A549 (cell line): ENCODE measurements at regions not wholly inside any gene's neighbourhood (a gene's known extent, or its start where the extent isn't known, plus 50 kb on each side); places are given as distances from the start of the nearest gene placed in this dataset.

Source experiments
- ATAC-seq, 2 experiments: fragments of 200-7000 bp in 1 of 2; fragments of >200 bp in 1 of 2; cut with Nextera tagmentation in 1 of 2; cut with Tn5 transposase in 1 of 2; 3 replicates each; pipeline versions ENCODE4 v1.8.0 to v1.9.1; 2018 to 2020; ENCODE audit warnings: mild to moderate bottlenecking in 1 of 2, moderate library complexity in 1 of 2
- CTCF ChIA-PET: fragments of 300-600 bp; sonication (Branson Sonifier 250); formaldehyde crosslinking; extraction: SDS; loops from one replicate; lab custom pipeline; 2021; ENCODE audit warnings: antibody characterized with exemption, inconsistent platforms; lab: Yijun Ruan, JAX
- POLR2A ChIA-PET: fragments of 350-600 bp; formaldehyde crosslinking; extraction: SDS; loops from one replicate; lab custom pipeline; 2021; ENCODE audit warnings: antibody characterized with exemption, inconsistent platforms; lab: Yijun Ruan, JAX
- DNase-seq, 2 experiments: peaks; one replicate each; pipeline versions ENCODE4 v3.0.0 to v3.0.0-alpha.2; 2011 to 2016; ENCODE audit warnings: low read depth in 1 of 2, low spot score in 1 of 2
- FAIRE-seq: peaks from 2 replicates; lab custom pipeline; 2011; peaks lifted over from hg19 to GRCh38; lab: Jason Lieb, UNC
- H3K27ac ChIP-seq, 2 experiments: fragments of >200 bp; sonication (Bioruptor Twin); formaldehyde crosslinking; 3 replicates each; pipeline ENCODE4 v1.5.1; 2016 to 2017
- H3K4me1 ChIP-seq: fragments of >200 bp; sonication (Bioruptor Twin); formaldehyde crosslinking; 3 replicates; pipeline ENCODE4 v1.6.1; 2016
- H3K4me2 ChIP-seq: fragments of >200 bp; sonication (Bioruptor Twin); formaldehyde crosslinking; 3 replicates; pipeline ENCODE4 v1.6.1; 2016
- H3K4me3 ChIP-seq: fragments of >200 bp; sonication (Bioruptor Twin); formaldehyde crosslinking; 3 replicates; pipeline ENCODE4 v1.5.1; 2016
- H3K9me3 ChIP-seq: fragments of >200 bp; sonication (Bioruptor Twin); formaldehyde crosslinking; 3 replicates; pipeline ENCODE4 v1.6.1; 2016
- ATOH8 ChIP-seq: fragments of 250-450 bp; sonication (Bioruptor Pico); IDR thresholded peaks from 2 replicates; pipeline ENCODE4 v1.5.0; 2020; ENCODE audit warnings: low read depth, mild to moderate bottlenecking, moderate library complexity
- BHLHE40 ChIP-seq: IDR thresholded peaks from 2 replicates; pipeline ENCODE4 v1.6.1; 2012; ENCODE audit warnings: low read depth, low read length, inconsistent platforms
- CBX8 ChIP-seq: fragments of 200-600 bp; sonication (generic); IDR thresholded peaks from 2 replicates; pipeline ENCODE4 v1.6.1; 2016
- CEBPB ChIP-seq, 2 experiments: fragments of >200 bp in 1 of 2; sonication (Bioruptor Twin) in 1 of 2; formaldehyde crosslinking in 1 of 2; IDR thresholded peaks; 2 replicates each; pipeline ENCODE4 v1.6.1; 2012 to 2016
- CHD4 ChIP-seq: fragments of 200-600 bp; sonication (generic); IDR thresholded peaks from 2 replicates; pipeline ENCODE4 v1.6.1; 2016; ENCODE audit warnings: antibody characterized with exemption, mild to moderate bottlenecking, borderline replicate concordance
- CTCF ChIP-seq: fragments of >200 bp; sonication (Bioruptor Twin); formaldehyde crosslinking; IDR thresholded peaks from 3 replicates; pipeline ENCODE4 v1.5.1; 2016
- EHF ChIP-seq: fragments of 250-450 bp; sonication (Bioruptor Pico); IDR thresholded peaks from 2 replicates; pipeline ENCODE4 v1.5.0; 2020; ENCODE audit warnings: mild to moderate bottlenecking
- EP300 ChIP-seq, 2 experiments: fragments of >200 bp; sonication (Bioruptor Twin); formaldehyde crosslinking; IDR thresholded peaks; 2 replicates in 1 of 2; 3 replicates in 1 of 2; pipeline ENCODE4 v1.6.1; 2016 to 2017
- FOSL2 ChIP-seq, 2 experiments: fragments of 450-650 bp in 1 of 2; fragments of >200 bp in 1 of 2; sonication (Bioruptor Twin) in 1 of 2; formaldehyde crosslinking; IDR thresholded peaks; 2 replicates each; pipeline versions ENCODE4 v1.5.0 to v1.6.1; 2016 to 2020; ENCODE audit warnings: mild to moderate bottlenecking in 1 of 2, moderate library complexity in 1 of 2
- GATA3 ChIP-seq: IDR thresholded peaks from 2 replicates; pipeline ENCODE4 v1.6.1; 2012; ENCODE audit warnings: borderline replicate concordance
- HOXA7 ChIP-seq: fragments of 250-450 bp; sonication (Bioruptor Pico); IDR thresholded peaks from 2 replicates; pipeline ENCODE4 v1.5.0; 2020; ENCODE audit warnings: mild to moderate bottlenecking, moderate library complexity
- HOXB13 ChIP-seq: fragments of 250-450 bp; sonication (Bioruptor Pico); IDR thresholded peaks from 2 replicates; pipeline ENCODE4 v1.5.0; 2020; ENCODE audit warnings: low read depth, mild to moderate bottlenecking, moderate library complexity
- HOXB5 ChIP-seq: fragments of 250-450 bp; sonication (Bioruptor Pico); IDR thresholded peaks from 2 replicates; pipeline ENCODE4 v1.5.0; 2020; ENCODE audit warnings: mild to moderate bottlenecking, moderate library complexity
- JUN ChIP-seq, 2 experiments: fragments of >200 bp; sonication (Bioruptor Twin); formaldehyde crosslinking; IDR thresholded peaks; 2 replicates in 1 of 2; 3 replicates in 1 of 2; pipeline ENCODE4 v1.6.1; 2016 to 2017
- JUNB ChIP-seq: fragments of >200 bp; sonication (Bioruptor Twin); formaldehyde crosslinking; IDR thresholded peaks from 2 replicates; pipeline ENCODE4 v1.6.1; 2016
- KDM5A ChIP-seq: fragments of 200-600 bp; sonication (generic); IDR thresholded peaks from 2 replicates; pipeline ENCODE4 v1.6.1; 2016; ENCODE audit warnings: antibody characterized with exemption, mild to moderate bottlenecking
- NPAS2 ChIP-seq: fragments of 250-450 bp; sonication (Bioruptor Pico); IDR thresholded peaks from 2 replicates; pipeline ENCODE4 v1.8.0; 2022; ENCODE audit warnings: mild to moderate bottlenecking, moderate library complexity, borderline replicate concordance
- NR3C1 ChIP-seq: fragments of >200 bp; sonication (Bioruptor Twin); formaldehyde crosslinking; IDR thresholded peaks from 3 replicates; pipeline ENCODE4 v1.6.1; 2017
- PBX3 ChIP-seq: IDR thresholded peaks from 2 replicates; pipeline ENCODE4 v1.6.1; 2012
- POLR2AphosphoS2 ChIP-seq: conservative IDR thresholded peaks from 2 replicates; pipeline ENCODE4 v1.6.1; 2012; ENCODE audit warnings: low read length, improper control_type of control experiment, inconsistent platforms
- RARB ChIP-seq: fragments of 250-450 bp; sonication (Bioruptor Pico); IDR thresholded peaks from 2 replicates; pipeline ENCODE4 v1.8.0; 2021; ENCODE audit warnings: mild to moderate bottlenecking, moderate library complexity
- RFX5 ChIP-seq: fragments of 450-650 bp; IDR thresholded peaks from 2 replicates; pipeline ENCODE4 v1.7.1; 2014; ENCODE audit warnings: antibody characterized with exemption, mild to moderate bottlenecking, moderate library complexity
- SMC3 ChIP-seq: fragments of >200 bp; sonication (Bioruptor Twin); formaldehyde crosslinking; IDR thresholded peaks from 3 replicates; pipeline ENCODE4 v1.6.1; 2018; ENCODE audit warnings: inconsistent platforms
- TFCP2L1 ChIP-seq: fragments of 250-450 bp; sonication (Bioruptor Pico); IDR thresholded peaks from 2 replicates; pipeline ENCODE4 v1.5.0; 2021; ENCODE audit warnings: mild to moderate bottlenecking
- USF2 ChIP-seq: fragments of 450-650 bp; IDR thresholded peaks from 2 replicates; pipeline ENCODE4 v1.6.1; 2014; ENCODE audit warnings: antibody characterized with exemption
- ZNF302 ChIP-seq: fragments of 250-450 bp; sonication (Bioruptor Pico); IDR thresholded peaks from 2 replicates; pipeline ENCODE4 v1.9.0; 2021; ENCODE audit warnings: inconsistent platforms, mild to moderate bottlenecking, moderate library complexity
- WGBS: methylation state at CpG from one replicate; pipeline ENCODE4 v1.1.6; 2017; ENCODE audit errors: missing lambda C conversion rate; 5-methylcytosine and 5-hydroxymethylcytosine counted together
- TF ChIP-seq, protein P1 (sequence below): IDR thresholded peaks from 2 replicates; pipeline ENCODE4 v1.6.1; 2012; ENCODE audit warnings: low read depth, borderline replicate concordance
- TF ChIP-seq, protein P2 (sequence below): fragments of 200-600 bp; sonication (generic); IDR thresholded peaks from 2 replicates; pipeline ENCODE4 v1.6.1; 2016; ENCODE audit warnings: antibody characterized with exemption, mild to moderate bottlenecking, moderate library complexity
- TF ChIP-seq, protein P3 (sequence below): fragments of 250-450 bp; sonication (Bioruptor Pico); IDR thresholded peaks from 2 replicates; pipeline ENCODE4 v1.5.0; 2021; ENCODE audit warnings: mild to moderate bottlenecking, moderate library complexity, borderline replicate concordance

- 0 out of 3 replicates have a peak, but pooled peaks cover 3% of the 10 kb centered on the region for H3K4me1 ChIP-seq
- ChIA-PET CTCF (no interaction called here), POLR2A (no interaction called here)
- ATAC-seq: no peak
- no peak overlapping the region for H3K27ac ChIP-seq
- no peak for FAIRE-seq
- no peak overlapping the region for H3K4me2 ChIP-seq
- no peak overlapping the region for H3K4me3 ChIP-seq
- no peaks in the 10 kb centered on the region for H3K9me3 ChIP-seq
- no peak for TF ChIP-seq TFCP2L1 (CRISPR knock-in tag)
- no peak for TF ChIP-seq NR3C1
- no peak for TF ChIP-seq PBX3
- no peak for TF ChIP-seq CHD4
- TF ChIP-seq SMC3: no peak
- no peak for TF ChIP-seq KDM5A
- TF ChIP-seq HOXA7 (CRISPR knock-in tag): no peak
- TF ChIP-seq CEBPB (IDR thresholded peaks at IDR 0.05): no peak
- TF ChIP-seq RFX5: no peak
- TF ChIP-seq CBX8: no peak
- TF ChIP-seq HOXB13 (CRISPR knock-in tag): no peak
- no peak for TF ChIP-seq GATA3
- TF ChIP-seq RARB (CRISPR knock-in tag): no peak
- no peak for TF ChIP-seq HOXB5 (CRISPR knock-in tag)
- TF ChIP-seq EP300 (IDR thresholded peaks at IDR 0.05): no peak
- TF ChIP-seq, protein P1, sequence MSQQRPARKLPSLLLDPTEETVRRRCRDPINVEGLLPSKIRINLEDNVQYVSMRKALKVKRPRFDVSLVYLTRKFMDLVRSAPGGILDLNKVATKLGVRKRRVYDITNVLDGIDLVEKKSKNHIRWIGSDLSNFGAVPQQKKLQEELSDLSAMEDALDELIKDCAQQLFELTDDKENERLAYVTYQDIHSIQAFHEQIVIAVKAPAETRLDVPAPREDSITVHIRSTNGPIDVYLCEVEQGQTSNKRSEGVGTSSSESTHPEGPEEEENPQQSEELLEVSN: no peak
- no peak for TF ChIP-seq JUNB
- TF ChIP-seq ZNF302 (CRISPR knock-in tag): no peak
- no peak for TF ChIP-seq NPAS2
- TF ChIP-seq, all 56 proteins: peak for 0
- DNase-seq: no peak
- WGBS: 33% methylated on average over 3 of the region's 3 CpGs
These were observed 580.5 kb upstream of the CHORDC1 start for GRCh38 chr11:90803366-90803765.

DNA sequence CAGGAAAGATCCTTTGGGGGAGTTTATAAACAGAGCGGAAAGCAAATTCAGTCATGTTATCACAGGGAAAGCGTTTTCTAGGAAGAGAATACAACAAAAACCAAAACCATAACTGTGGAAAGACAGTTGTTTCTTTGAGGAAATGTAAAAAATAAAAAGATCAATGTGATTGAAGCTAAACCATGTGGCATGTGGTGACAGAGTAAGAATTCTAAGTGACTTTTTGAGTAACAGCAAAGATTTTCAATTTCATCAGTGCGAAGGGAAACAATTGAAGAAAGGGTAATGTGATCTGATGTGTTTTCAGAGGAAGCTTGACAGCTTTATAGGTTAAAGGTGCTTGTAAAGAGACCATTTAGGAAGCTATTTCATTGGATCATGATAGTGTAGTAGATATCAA is 575.9 kb upstream of the CHORDC1 start:
- Histone ChIP-seq H3K27ac (no peak overlapping the region), H3K4me1 (no peaks in the 10 kb centered on the region), H3K9me3 (no peaks in the 10 kb centered on the region), H3K4me3 (no peak overlapping the region), H3K4me2 (no peak overlapping the region)
- 51% methylated on average over 3 of the region's 3 CpGs for whole genome bisulfite sequencing
- ATAC-seq (no peak), DNase-seq (no peak), FAIRE-seq (no peak)
- POLR2A ChIA-PET: no interaction called here
- CTCF ChIA-PET: no interaction called here
- TF ChIP-seq, protein P2, sequence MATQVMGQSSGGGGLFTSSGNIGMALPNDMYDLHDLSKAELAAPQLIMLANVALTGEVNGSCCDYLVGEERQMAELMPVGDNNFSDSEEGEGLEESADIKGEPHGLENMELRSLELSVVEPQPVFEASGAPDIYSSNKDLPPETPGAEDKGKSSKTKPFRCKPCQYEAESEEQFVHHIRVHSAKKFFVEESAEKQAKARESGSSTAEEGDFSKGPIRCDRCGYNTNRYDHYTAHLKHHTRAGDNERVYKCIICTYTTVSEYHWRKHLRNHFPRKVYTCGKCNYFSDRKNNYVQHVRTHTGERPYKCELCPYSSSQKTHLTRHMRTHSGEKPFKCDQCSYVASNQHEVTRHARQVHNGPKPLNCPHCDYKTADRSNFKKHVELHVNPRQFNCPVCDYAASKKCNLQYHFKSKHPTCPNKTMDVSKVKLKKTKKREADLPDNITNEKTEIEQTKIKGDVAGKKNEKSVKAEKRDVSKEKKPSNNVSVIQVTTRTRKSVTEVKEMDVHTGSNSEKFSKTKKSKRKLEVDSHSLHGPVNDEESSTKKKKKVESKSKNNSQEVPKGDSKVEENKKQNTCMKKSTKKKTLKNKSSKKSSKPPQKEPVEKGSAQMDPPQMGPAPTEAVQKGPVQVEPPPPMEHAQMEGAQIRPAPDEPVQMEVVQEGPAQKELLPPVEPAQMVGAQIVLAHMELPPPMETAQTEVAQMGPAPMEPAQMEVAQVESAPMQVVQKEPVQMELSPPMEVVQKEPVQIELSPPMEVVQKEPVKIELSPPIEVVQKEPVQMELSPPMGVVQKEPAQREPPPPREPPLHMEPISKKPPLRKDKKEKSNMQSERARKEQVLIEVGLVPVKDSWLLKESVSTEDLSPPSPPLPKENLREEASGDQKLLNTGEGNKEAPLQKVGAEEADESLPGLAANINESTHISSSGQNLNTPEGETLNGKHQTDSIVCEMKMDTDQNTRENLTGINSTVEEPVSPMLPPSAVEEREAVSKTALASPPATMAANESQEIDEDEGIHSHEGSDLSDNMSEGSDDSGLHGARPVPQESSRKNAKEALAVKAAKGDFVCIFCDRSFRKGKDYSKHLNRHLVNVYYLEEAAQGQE: no peak
- TF ChIP-seq CTCF (no peak), EHF (CRISPR knock-in tag) (no peak), POLR2AphosphoS2 (no peak), USF2 (no peak), BHLHE40 (no peak), SMC3 (no peak), ATOH8 (CRISPR knock-in tag) (no peak), CHD4 (no peak), JUN (IDR thresholded peaks at IDR 0.05) (no peak), FOSL2 (IDR thresholded peaks at IDR 0.05) (no peak), FOSL2 (CRISPR knock-in tag; IDR thresholded peaks at IDR 0.05) (no peak), KDM5A (no peak)
- TF ChIP-seq, protein P3, sequence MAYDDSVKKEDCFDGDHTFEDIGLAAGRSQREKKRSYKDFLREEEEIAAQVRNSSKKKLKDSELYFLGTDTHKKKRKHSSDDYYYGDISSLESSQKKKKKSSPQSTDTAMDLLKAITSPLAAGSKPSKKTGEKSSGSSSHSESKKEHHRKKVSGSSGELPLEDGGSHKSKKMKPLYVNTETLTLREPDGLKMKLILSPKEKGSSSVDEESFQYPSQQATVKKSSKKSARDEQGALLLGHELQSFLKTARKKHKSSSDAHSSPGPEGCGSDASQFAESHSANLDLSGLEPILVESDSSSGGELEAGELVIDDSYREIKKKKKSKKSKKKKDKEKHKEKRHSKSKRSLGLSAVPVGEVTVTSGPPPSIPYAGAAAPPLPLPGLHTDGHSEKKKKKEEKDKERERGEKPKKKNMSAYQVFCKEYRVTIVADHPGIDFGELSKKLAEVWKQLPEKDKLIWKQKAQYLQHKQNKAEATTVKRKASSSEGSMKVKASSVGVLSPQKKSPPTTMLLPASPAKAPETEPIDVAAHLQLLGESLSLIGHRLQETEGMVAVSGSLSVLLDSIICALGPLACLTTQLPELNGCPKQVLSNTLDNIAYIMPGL (CRISPR knock-in tag): no peak
